Endothelial cell of umbilical vein (primary cell): ENCODE measurements at regions not wholly inside any gene's neighbourhood (a gene's known extent, or its start where the extent isn't known, plus 50 kb on each side); places are given as distances from the start of the nearest gene placed in this dataset.

ENCODE experiments used
- BruUV-seq: library from RNA; stranded (reverse); fragments of 400-500 nt; replicated peaks from 2 replicates; lab custom pipeline; 2021; lab: Mats Ljungman, UMichigan
- CTCF ChIA-PET: fragments of 300-600, 350-600 bp; sonication (Branson Sonifier 250); formaldehyde crosslinking; loops from one replicate; lab custom pipeline; 2021; ENCODE audit warnings: antibody characterized with exemption, inconsistent platforms; lab: Charles Lee
- POLR2A ChIA-PET: fragments of 300-600, 350-600 bp; sonication (Branson Sonifier 250); formaldehyde crosslinking; loops from one replicate; lab custom pipeline; 2021; ENCODE audit warnings: antibody characterized with exemption, inconsistent platforms; lab: Charles Lee
- DNase-seq: peaks from one replicate; pipeline ENCODE4 v3.0.0-alpha.2; 2011; ENCODE audit warnings: low read depth, low spot score
- FAIRE-seq: peaks from 2 replicates; lab custom pipeline; 2011; peaks lifted over from hg19 to GRCh38; lab: Jason Lieb, UNC
- H2AFZ ChIP-seq: 2 replicates; pipeline ENCODE4 v1.6.0; 2012; ENCODE audit warnings: low read depth, low read length, control low read depth, inconsistent platforms
- H3K27ac ChIP-seq: 2 replicates; pipeline ENCODE4 v1.5.1; 2011; ENCODE audit warnings: low read depth, mild to moderate bottlenecking, control low read depth, low read length, moderate library complexity; ENCODE audit not compliant: insufficient read depth
- H3K27me3 ChIP-seq, 2 experiments: 2 replicates each; pipeline versions ENCODE4 v1.6.0 to v1.6.1; 2011; ENCODE audit warnings: low read length in 2 of 2, mixed read lengths in 1 of 2; ENCODE audit not compliant: control insufficient read depth in 2 of 2, insufficient read depth in 2 of 2
- H3K36me3 ChIP-seq, 2 experiments: 2 replicates in 1 of 2; 3 replicates in 1 of 2; pipeline ENCODE4 v1.5.1; 2011; ENCODE audit warnings: low read length in 2 of 2, mild to moderate bottlenecking in 1 of 2, moderate library complexity in 1 of 2; ENCODE audit not compliant: control insufficient read depth in 2 of 2, insufficient read depth in 2 of 2; ENCODE audit errors: extremely low read depth in 1 of 2
- H3K4me1 ChIP-seq: 3 replicates; pipeline ENCODE4 v1.5.1; 2011; ENCODE audit warnings: mild to moderate bottlenecking, low read length; ENCODE audit not compliant: control insufficient read depth, insufficient read depth; ENCODE audit errors: extremely low read depth
- H3K4me2 ChIP-seq: 2 replicates; pipeline ENCODE4 v1.6.1; 2011; ENCODE audit warnings: low read length, control low read depth, mixed read lengths; ENCODE audit not compliant: insufficient read depth
- H3K4me3 ChIP-seq, 3 experiments: fragments of 200-600 bp in 1 of 3; sonication (generic), shearing (Covaris generic) in 1 of 3; replicated peaks in 1 of 3; 2 replicates each; pipeline ENCODE4 v1.5.1; 2011 to 2016; ENCODE audit warnings: control low read depth in 3 of 3, low read length in 3 of 3, mild to moderate bottlenecking in 2 of 3, inconsistent platforms in 1 of 3, low read depth in 1 of 3, moderate library complexity in 1 of 3; ENCODE audit not compliant: insufficient read depth in 1 of 3
- H3K79me2 ChIP-seq: 2 replicates; pipeline ENCODE4 v1.6.0; 2012; ENCODE audit warnings: low read length, inconsistent platforms; ENCODE audit not compliant: control insufficient read depth, insufficient read depth
- H3K9ac ChIP-seq: replicated peaks from 2 replicates; pipeline ENCODE3; 2011; ENCODE audit warnings: low read length, control low read depth; ENCODE audit not compliant: insufficient read depth; ENCODE audit errors: extremely low read depth
- H3K9me1 ChIP-seq: replicated peaks from 3 replicates; pipeline ENCODE4 v1.6.0; 2011; ENCODE audit warnings: mild to moderate bottlenecking, low read length; ENCODE audit not compliant: control insufficient read depth, insufficient read depth; ENCODE audit errors: extremely low read depth
- H3K9me3 ChIP-seq: replicated peaks from 2 replicates; pipeline ENCODE4 v1.5.1; 2012; ENCODE audit warnings: low read length, inconsistent platforms; ENCODE audit not compliant: control insufficient read depth, insufficient read depth
- H4K20me1 ChIP-seq: replicated peaks from 2 replicates; pipeline ENCODE3; 2011; ENCODE audit warnings: mild to moderate bottlenecking, low read length; ENCODE audit not compliant: control insufficient read depth, insufficient read depth; ENCODE audit errors: extremely low read depth
- CTCF ChIP-seq, 2 donors: IDR thresholded peaks; 1 replicate in 1 of 2; 2 replicates in 1 of 2; pipeline ENCODE4 v1.5.1; 2011; ENCODE audit warnings: low read length in 2 of 2, mild to moderate bottlenecking in 2 of 2, moderate library complexity in 2 of 2, control low read depth in 1 of 2, inconsistent platforms in 1 of 2, low read depth in 1 of 2; ENCODE audit not compliant: insufficient read depth in 1 of 2; ENCODE audit errors: extremely low read depth in 1 of 2
- EZH2 ChIP-seq: IDR thresholded peaks from 2 replicates; pipeline ENCODE4 v1.6.1; 2012; ENCODE audit warnings: borderline replicate concordance, low read depth, mild to moderate bottlenecking, moderate library complexity, low read length, inconsistent platforms; ENCODE audit not compliant: severe bottlenecking
- FOS ChIP-seq: IDR thresholded peaks from 2 replicates; pipeline ENCODE4 v1.6.1; 2011; ENCODE audit warnings: mild to moderate bottlenecking, low read length, moderate library complexity, borderline replicate concordance; ENCODE audit not compliant: insufficient read depth
- GATA2 ChIP-seq: IDR thresholded peaks from 2 replicates; pipeline ENCODE4 v1.7.0; 2011; ENCODE audit warnings: low read depth, mild to moderate bottlenecking, moderate library complexity, mixed read lengths, low read length; ENCODE audit not compliant: insufficient read length, insufficient read depth
- JUN ChIP-seq: IDR thresholded peaks from 2 replicates; pipeline ENCODE4 v1.6.1; 2011; ENCODE audit warnings: borderline replicate concordance, low read depth; ENCODE audit not compliant: insufficient read length, insufficient read depth
- MYC ChIP-seq: IDR thresholded peaks from one replicate; pipeline ENCODE4 v1.6.1; 2011; ENCODE audit warnings: mild to moderate bottlenecking, low read depth, low read length
- POLR2A ChIP-seq: IDR thresholded peaks from 2 replicates; pipeline ENCODE4 v1.6.1; 2012; ENCODE audit warnings: low read depth, mild to moderate bottlenecking, control low read depth, low read length
- POLR2AphosphoS5 ChIP-seq: IDR thresholded peaks from 2 replicates; pipeline ENCODE4 v1.6.1; 2012; ENCODE audit warnings: low read depth, mild to moderate bottlenecking, control low read depth, low read length, moderate library complexity; ENCODE audit not compliant: insufficient read depth
- dilution Hi-C: fragments of 300-500 bp; cut with MboI; formaldehyde crosslinking; loops from one replicate; pipeline ENCODE4 v1.15.0; 2019; ENCODE audit warnings: low sequenced_read_pairs; ENCODE audit not compliant: extremely low pct_ligation_motif_present
- intact Hi-C: fragments of 100-400 bp; cut with micrococcal nuclease; formaldehyde crosslinking; loops from one replicate; pipeline ENCODE4 v1.10.0; 2022
- TF ChIP-seq, protein P1 (sequence below): IDR thresholded peaks from 2 replicates; pipeline ENCODE4 v1.6.1; 2011; ENCODE audit not compliant: insufficient read depth, insufficient read length

GRCh38 chr2:120471166-120471565 lies 125.2 kb downstream of the INHBB start:
- TF ChIP-seq JUN (no peak), CTCF (IDR thresholded peaks at IDR 0.05; ENCODE audit: extremely low read depth in 1 of 2, insufficient read depth in 1 of 2, low read depth in 1 of 2, low read length in 2 of 2) (no peak), POLR2AphosphoS5 (no peak), MYC (no peak), POLR2A (no peak), FOS (no peak), GATA2 (no peak), EZH2 (no peak)
- TF ChIP-seq, protein P1, sequence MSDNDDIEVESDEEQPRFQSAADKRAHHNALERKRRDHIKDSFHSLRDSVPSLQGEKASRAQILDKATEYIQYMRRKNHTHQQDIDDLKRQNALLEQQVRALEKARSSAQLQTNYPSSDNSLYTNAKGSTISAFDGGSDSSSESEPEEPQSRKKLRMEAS: no peak
- dilution Hi-C loops (no loop called here), intact Hi-C loops (no loop called here)
- H3K79me2 ChIP-seq: no peaks in the 10 kb centered on the region
- no TSS peak for BruUV-seq
- CTCF ChIA-PET: no interaction called here
- H3K9ac ChIP-seq: no peak overlapping the region
- no peaks in the 10 kb centered on the region for H3K9me1 ChIP-seq
- no peaks in the 10 kb centered on the region for H3K4me1 ChIP-seq
- no peaks in the 10 kb centered on the region for H4K20me1 ChIP-seq
- FAIRE-seq (no peak), DNase-seq (no peak)
- peaks cover 11 to 20% of the 10 kb centered on the region in 2 experiments for H3K27me3 ChIP-seq
- POLR2A ChIA-PET: no interaction called here
- no peaks in the 10 kb centered on the region for H3K9me3 ChIP-seq
- no peak overlapping the region for H3K27ac ChIP-seq
- H3K36me3 ChIP-seq: no peaks in the 10 kb centered on the region
- H3K4me3 ChIP-seq: no peak overlapping the region
- no peak overlapping the region for H3K4me2 ChIP-seq
- H2AFZ ChIP-seq: no peak overlapping the region
